Glutamatergic neuron (in vitro differentiated cells): ENCODE measurements at regions not wholly inside any gene's neighbourhood (a gene's known extent, or its start where the extent isn't known, plus 50 kb on each side); places are given as distances from the start of the nearest gene placed in this dataset.

Experiments used
- DNase-seq: peaks from one replicate; pipeline ENCODE4 v3.0.0; 2022
- H3K27ac Mint-ChIP-seq: one replicate; pipeline ENCODE4 v1.8.0; 2020; ENCODE audit warnings: mild to moderate bottlenecking, mixed read lengths, inconsistent platforms; ENCODE audit not compliant: unreplicated experiment
- H3K27me3 Mint-ChIP-seq: one replicate; pipeline ENCODE4 v1.8.0; 2020; ENCODE audit warnings: mild to moderate bottlenecking, moderate library complexity, mixed read lengths, inconsistent platforms; ENCODE audit not compliant: unreplicated experiment
- H3K36me3 Mint-ChIP-seq: one replicate; pipeline ENCODE4 v1.8.0; 2020; ENCODE audit warnings: mild to moderate bottlenecking, mixed read lengths, inconsistent platforms; ENCODE audit not compliant: unreplicated experiment
- H3K4me1 Mint-ChIP-seq: one replicate; pipeline ENCODE4 v1.8.0; 2020; ENCODE audit warnings: mild to moderate bottlenecking, low read depth, mixed read lengths, inconsistent platforms; ENCODE audit not compliant: unreplicated experiment
- H3K4me3 Mint-ChIP-seq: one replicate; pipeline ENCODE4 v1.8.0; 2020; ENCODE audit warnings: mild to moderate bottlenecking, mixed read lengths, inconsistent platforms; ENCODE audit not compliant: unreplicated experiment
- H3K9me3 Mint-ChIP-seq: one replicate; pipeline ENCODE4 v1.8.0; 2020; ENCODE audit warnings: mild to moderate bottlenecking, moderate library complexity, mixed read lengths, inconsistent platforms; ENCODE audit not compliant: unreplicated experiment
- TF ChIP-seq, protein P1 (sequence below): fragments of 200-600 bp; sonication (generic); IDR thresholded peaks from one replicate; pipeline ENCODE4 v1.5.0; 2021; ENCODE audit not compliant: partially characterized antibody, unreplicated experiment

GRCh38 chr13:110806636-110807035 lies 93.1 kb downstream of the ING1 start:
- no peak for DNase-seq
- no peak overlapping the region for H3K27ac Mint-ChIP-seq
- H3K36me3 Mint-ChIP-seq: no peaks in the 10 kb centered on the region

GRCh38 chr13:110807546-110807945 lies 94.0 kb downstream of the ING1 start:
- TF ChIP-seq, protein P1, sequence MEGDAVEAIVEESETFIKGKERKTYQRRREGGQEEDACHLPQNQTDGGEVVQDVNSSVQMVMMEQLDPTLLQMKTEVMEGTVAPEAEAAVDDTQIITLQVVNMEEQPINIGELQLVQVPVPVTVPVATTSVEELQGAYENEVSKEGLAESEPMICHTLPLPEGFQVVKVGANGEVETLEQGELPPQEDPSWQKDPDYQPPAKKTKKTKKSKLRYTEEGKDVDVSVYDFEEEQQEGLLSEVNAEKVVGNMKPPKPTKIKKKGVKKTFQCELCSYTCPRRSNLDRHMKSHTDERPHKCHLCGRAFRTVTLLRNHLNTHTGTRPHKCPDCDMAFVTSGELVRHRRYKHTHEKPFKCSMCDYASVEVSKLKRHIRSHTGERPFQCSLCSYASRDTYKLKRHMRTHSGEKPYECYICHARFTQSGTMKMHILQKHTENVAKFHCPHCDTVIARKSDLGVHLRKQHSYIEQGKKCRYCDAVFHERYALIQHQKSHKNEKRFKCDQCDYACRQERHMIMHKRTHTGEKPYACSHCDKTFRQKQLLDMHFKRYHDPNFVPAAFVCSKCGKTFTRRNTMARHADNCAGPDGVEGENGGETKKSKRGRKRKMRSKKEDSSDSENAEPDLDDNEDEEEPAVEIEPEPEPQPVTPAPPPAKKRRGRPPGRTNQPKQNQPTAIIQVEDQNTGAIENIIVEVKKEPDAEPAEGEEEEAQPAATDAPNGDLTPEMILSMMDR: no peak
- peaks cover 3% of the 10 kb centered on the region for H3K9me3 Mint-ChIP-seq
- H3K4me3 Mint-ChIP-seq: no peak overlapping the region
- H3K36me3 Mint-ChIP-seq: no peaks in the 10 kb centered on the region
- H3K27ac Mint-ChIP-seq: no peak overlapping the region
- H3K27me3 Mint-ChIP-seq: peaks cover 6% of the 10 kb centered on the region
- no peak for DNase-seq
- peaks cover 3% of the 10 kb centered on the region for H3K4me1 Mint-ChIP-seq

More at GRCh38 chr13:110806636-110807035, 93.1 kb downstream of the ING1 start:
- TF ChIP-seq, protein P1: no peak
- Mint-ChIP-seq H3K27me3 (no peaks in the 10 kb centered on the region), H3K9me3 (no peaks in the 10 kb centered on the region), H3K4me1 (peaks cover under 1% of the 10 kb centered on the region), H3K4me3 (no peak overlapping the region)

GRCh38 chr13:110808138-110808537 lies 94.6 kb downstream of the ING1 start:
- peaks cover 3% of the 10 kb centered on the region for H3K4me1 Mint-ChIP-seq
- H3K27ac Mint-ChIP-seq: no peak overlapping the region

DNA sequence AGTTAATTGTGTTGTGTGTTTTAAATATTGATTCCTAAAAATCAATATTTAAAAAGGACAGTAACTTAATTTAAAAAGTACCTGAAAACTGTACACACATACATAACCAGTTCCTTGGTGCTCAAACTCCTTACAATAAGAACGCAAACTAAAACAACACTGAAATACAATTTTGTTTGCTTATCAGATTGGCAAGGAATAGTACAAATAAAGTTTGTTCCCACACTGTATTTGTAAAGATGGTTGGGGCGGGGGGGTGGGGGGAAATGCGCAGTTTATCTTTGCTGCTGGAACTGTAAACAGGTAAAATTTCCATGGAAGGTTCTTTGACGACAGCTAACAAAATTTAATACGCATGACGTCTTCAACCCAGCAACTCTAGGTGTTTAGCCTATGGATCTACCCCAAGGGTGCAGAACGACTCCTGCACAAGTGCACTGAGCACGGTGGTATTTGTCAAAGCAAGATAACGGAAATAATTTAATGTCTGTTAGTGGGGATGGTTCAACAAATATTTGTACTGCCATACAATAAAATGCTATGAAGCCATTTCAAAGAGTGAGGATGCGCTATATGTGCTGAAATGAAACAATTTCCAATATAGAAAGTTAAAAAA lies 96.5 kb downstream of the ING1 start:
- peaks cover 3% of the 10 kb centered on the region for H3K4me1 Mint-ChIP-seq
- H3K27me3 Mint-ChIP-seq: peaks cover 10% of the 10 kb centered on the region
- DNase-seq: no peak
- H3K27ac Mint-ChIP-seq: no peak overlapping the region
- peaks cover 3% of the 10 kb centered on the region for H3K9me3 Mint-ChIP-seq
- TF ChIP-seq, protein P1: no peak
- no peaks in the 10 kb centered on the region for H3K36me3 Mint-ChIP-seq
- no peak overlapping the region for H3K4me3 Mint-ChIP-seq

More at GRCh38 chr13:110808138-110808537, 94.6 kb downstream of the ING1 start:
- Mint-ChIP-seq H3K4me3 (no peak overlapping the region), H3K9me3 (peaks cover 3% of the 10 kb centered on the region), H3K36me3 (no peaks in the 10 kb centered on the region), H3K27me3 (peaks cover 6% of the 10 kb centered on the region)
- TF ChIP-seq, protein P1: no peak
- no peak for DNase-seq

GRCh38 chr13:110811008-110811720 lies 97.7 kb downstream of the ING1 start:
- TF ChIP-seq, protein P1: no peak
- peaks cover 7% of the 10 kb centered on the region for H3K4me1 Mint-ChIP-seq
- no peak overlapping the region for H3K27ac Mint-ChIP-seq
- no peak overlapping the region for H3K4me3 Mint-ChIP-seq
- no peaks in the 10 kb centered on the region for H3K36me3 Mint-ChIP-seq
- peaks cover 3% of the 10 kb centered on the region for H3K9me3 Mint-ChIP-seq
- DNase-seq: no peak
- peaks cover 11% of the 10 kb centered on the region for H3K27me3 Mint-ChIP-seq
